ENCODE measurements at regions not wholly inside any gene's neighbourhood (a gene's known extent, or its start where the extent isn't known, plus 50 kb on each side); places are given as distances from the start of the nearest gene placed in this dataset.

GRCh38 chr1:118786454-118787155 is 201.5 kb downstream of the TBX15 start:
- TF ChIP-seq POLR2AphosphoS5 (IDR thresholded peaks at IDR 0.05; ENCODE audit: low read depth, low read length): no peak
- no peak for TF ChIP-seq POLR2A (IDR thresholded peaks at IDR 0.05; ENCODE audit: low read depth, low read length)
- no peak for TF ChIP-seq TAF1 (IDR thresholded peaks at IDR 0.05; ENCODE audit: low read depth, low read length)
- no peak for TF ChIP-seq PAX5 (IDR thresholded peaks at IDR 0.05; ENCODE audit: insufficient read depth, low read length, severe bottlenecking)
- no peak for TF ChIP-seq POU2F2 (IDR thresholded peaks at IDR 0.05; ENCODE audit: low read depth, low read length)

Data from GM12891 (cell line).